HepG2 (cell line): ENCODE measurements at regions not wholly inside any gene's neighbourhood (a gene's known extent, or its start where the extent isn't known, plus 50 kb on each side); places are given as distances from the start of the nearest gene placed in this dataset.

Source experiments
- ATAC-seq: fragments of 200-7000 bp; cut with Tn5 transposase; 3 replicates; pipeline ENCODE4 v1.9.1; 2020; ENCODE audit warnings: mild to moderate bottlenecking, moderate library complexity
- BruUV-seq: library from RNA; stranded (reverse); fragments of 400-500 nt; replicated peaks from 2 replicates; lab custom pipeline; 2021; lab: Mats Ljungman, UMichigan
- CTCF ChIA-PET: fragments of 300-600 bp; formaldehyde crosslinking; extraction: SDS; loops from one replicate; lab custom pipeline; 2021; ENCODE audit warnings: low total read pairs, inconsistent platforms, low intra/inter-chr PET ratio; lab: Yijun Ruan, JAX
- POLR2A ChIA-PET: fragments of 350-600 bp; sonication (Branson Sonifier 250); formaldehyde crosslinking; loops from one replicate; lab custom pipeline; 2020; ENCODE audit warnings: antibody characterized with exemption, inconsistent platforms; lab: Yijun Ruan, JAX
- DNase-seq: peaks from one replicate; pipeline ENCODE4 v3.0.0-alpha.2; 2015; ENCODE audit warnings: low spot score
- FAIRE-seq: peaks from 3 replicates; lab custom pipeline; 2011; peaks lifted over from hg19 to GRCh38; lab: Jason Lieb, UNC
- H2AFZ ChIP-seq: one replicate; pipeline ENCODE4 v1.6.1; 2011; ENCODE audit warnings: low read length, inconsistent platforms
- H3K27ac ChIP-seq: fragments of 300-600 bp; 3 replicates; pipeline ENCODE4 v1.8.0; 2011; ENCODE audit warnings: mixed run types, mild to moderate bottlenecking, mixed read lengths, low read length, inconsistent platforms; ENCODE audit not compliant: insufficient read depth; ENCODE audit errors: extremely low read length
- H3K27me3 ChIP-seq, 2 experiments: fragments of 200-600 bp in 1 of 2; 2 replicates in 1 of 2; 3 replicates in 1 of 2; pipeline versions ENCODE4 v1.6.0 to v1.8.0; 2011; ENCODE audit warnings: low read length in 2 of 2, mild to moderate bottlenecking in 2 of 2, moderate library complexity in 2 of 2, inconsistent platforms in 1 of 2; ENCODE audit not compliant: insufficient read depth in 2 of 2, control insufficient read depth in 1 of 2
- H3K36me3 ChIP-seq, 2 experiments: fragments of 200-600 bp in 1 of 2; replicated peaks in 1 of 2; 2 replicates in 1 of 2; 3 replicates in 1 of 2; pipeline versions ENCODE4 v1.5.1 to v1.8.0; 2011; ENCODE audit warnings: low read length in 2 of 2, inconsistent platforms in 1 of 2; ENCODE audit not compliant: insufficient read depth in 2 of 2, control insufficient read depth in 1 of 2
- H3K4me1 ChIP-seq: 2 replicates; pipeline ENCODE4 v1.5.1; 2012; ENCODE audit warnings: low read length, inconsistent platforms; ENCODE audit not compliant: insufficient read depth
- H3K4me2 ChIP-seq: 2 replicates; pipeline ENCODE4 v1.6.0; 2011; ENCODE audit warnings: low read depth, low read length, inconsistent platforms
- H3K4me3 ChIP-seq, 3 experiments: fragments of 200-600 bp in 1 of 3; sonication (generic), shearing (Covaris generic) in 1 of 3; replicated peaks in 1 of 3; 2 replicates each; pipeline ENCODE4 v1.5.1; 2011 to 2016; ENCODE audit warnings: low read length in 3 of 3, inconsistent platforms in 2 of 3, low read depth in 2 of 3, mild to moderate bottlenecking in 2 of 3, control low read depth in 1 of 3, mixed read lengths in 1 of 3; ENCODE audit not compliant: insufficient read depth in 1 of 3
- H3K79me2 ChIP-seq: one replicate; pipeline ENCODE4 v1.6.1; 2011; ENCODE audit warnings: low read length, inconsistent platforms; ENCODE audit not compliant: insufficient read depth
- H3K9ac ChIP-seq: 2 replicates; pipeline ENCODE4 v1.6.0; 2011; ENCODE audit warnings: mild to moderate bottlenecking, low read depth, low read length, inconsistent platforms; ENCODE audit not compliant: insufficient read depth
- H3K9me3 ChIP-seq: 2 replicates; pipeline ENCODE4 v1.5.1; 2012; ENCODE audit warnings: mild to moderate bottlenecking, low read length
- H4K20me1 ChIP-seq: 2 replicates; pipeline ENCODE4 v1.6.0; 2011; ENCODE audit warnings: inconsistent platforms, mild to moderate bottlenecking, low read length, moderate library complexity; ENCODE audit not compliant: insufficient read depth
- ATF6 ChIP-seq: sonication (generic); formaldehyde crosslinking; conservative IDR thresholded peaks from 2 replicates; pipeline ENCODE4 v1.4.0; 2020; ENCODE audit warnings: missing genetic modification reagents
- DNMT1 ChIP-seq: sonication (generic); formaldehyde crosslinking; IDR thresholded peaks from 2 replicates; pipeline ENCODE4 v1.5.1; 2020; ENCODE audit warnings: mild to moderate bottlenecking, missing genetic modification reagents
- ETV5 ChIP-seq: IDR thresholded peaks from 2 replicates; pipeline ENCODE4 v1.6.1; 2018; ENCODE audit warnings: missing biosample characterization, missing genetic modification reagents, inconsistent platforms, borderline replicate concordance
- MTF1 ChIP-seq: sonication (generic); formaldehyde crosslinking; IDR thresholded peaks from 2 replicates; pipeline ENCODE4 v1.5.0; 2020; ENCODE audit warnings: missing genetic modification reagents
- PBX3 ChIP-seq: sonication (generic); formaldehyde crosslinking; IDR thresholded peaks from 2 replicates; pipeline ENCODE4 v1.8.1; 2023; ENCODE audit warnings: missing genetic modification reagents, inconsistent platforms, borderline replicate concordance
- RNF2 ChIP-seq: fragments of 450-650 bp; conservative IDR thresholded peaks from 2 replicates; pipeline ENCODE4 v1.6.1; 2016; ENCODE audit warnings: low read depth
- RNF219 ChIP-seq: sonication (generic); formaldehyde crosslinking; IDR thresholded peaks from 2 replicates; pipeline ENCODE4 v1.5.0; 2020; ENCODE audit warnings: mild to moderate bottlenecking, missing genetic modification reagents
- SKIL ChIP-seq: sonication (generic); formaldehyde crosslinking; IDR thresholded peaks from 2 replicates; pipeline ENCODE4 v1.8.0; 2022; ENCODE audit warnings: missing genetic modification reagents, mild to moderate bottlenecking, moderate library complexity, borderline replicate concordance
- SP1 ChIP-seq, 2 experiments: fragments of 450-650 bp in 1 of 2; sonication (generic) in 1 of 2; formaldehyde crosslinking in 1 of 2; IDR thresholded peaks; 2 replicates each; pipeline versions ENCODE4 v1.4.0 to v1.6.1; 2016 to 2020; ENCODE audit warnings: missing genetic modification reagents in 1 of 2
- TFDP1 ChIP-seq: IDR thresholded peaks from 2 replicates; pipeline ENCODE4 v1.6.1; 2016; ENCODE audit warnings: missing compliant biosample characterization, missing genetic modification reagents, borderline replicate concordance
- ZNF280B ChIP-seq: sonication (generic); formaldehyde crosslinking; IDR thresholded peaks from 2 replicates; pipeline ENCODE4 v1.5.0; 2020; ENCODE audit warnings: missing genetic modification reagents, mild to moderate bottlenecking, borderline replicate concordance
- ZNF3 ChIP-seq: IDR thresholded peaks from 2 replicates; pipeline ENCODE4 v1.7.0; 2017; ENCODE audit warnings: inconsistent platforms
- ZNF563 ChIP-seq: sonication (generic); formaldehyde crosslinking; IDR thresholded peaks from 2 replicates; pipeline ENCODE4 v1.8.0; 2022; ENCODE audit warnings: mild to moderate bottlenecking, moderate library complexity, missing genetic modification reagents
- ZNF713 ChIP-seq: sonication (generic); formaldehyde crosslinking; IDR thresholded peaks from 2 replicates; pipeline ENCODE4 v1.4.0; 2020; ENCODE audit warnings: mild to moderate bottlenecking, missing genetic modification reagents
- WGBS: methylation state at CpG from one replicate; pipeline ENCODE4 v1.1.6; 2017; ENCODE audit warnings: low lambda C conversion rate; 5-methylcytosine and 5-hydroxymethylcytosine counted together
- in situ Hi-C: cut with HindIII; loops from 2 replicates; pipeline ENCODE4 v1.10.0; 2017; ENCODE audit warnings: low pct_unique_long_range_greater_than_20kb; ENCODE audit not compliant: extremely low pct_ligation_motif_present
- intact Hi-C: fragments of 100-400 bp; cut with micrococcal nuclease; formaldehyde crosslinking; loops from one replicate; pipeline ENCODE4 v1.10.0; 2022; ENCODE audit not compliant: unreplicated experiment

GRCh38 chr10:10854725-10855124, 162.9 kb upstream of the CELF2 start:
- Histone ChIP-seq H3K9ac (no peak overlapping the region), H3K4me2 (no peak overlapping the region), H3K27me3 (no peaks in the 10 kb centered on the region), H3K9me3 (0 out of 2 replicates have a peak, but pooled peaks cover 4% of the 10 kb centered on the region), H4K20me1 (no peaks in the 10 kb centered on the region), H3K4me3 (no peak overlapping the region), H3K36me3 (no peaks in the 10 kb centered on the region), H2AFZ (no peak overlapping the region), H3K27ac (no peak overlapping the region), H3K4me1 (no peaks in the 10 kb centered on the region), H3K79me2 (no peaks in the 10 kb centered on the region)
- DNase-seq, result no peak
- FAIRE-seq, result no peak
- BruUV-seq, result no TSS peak
- ChIA-PET POLR2A (no interaction called here), CTCF (no interaction called here)
- ATAC-seq, result no peak
- intact Hi-C loops (no loop called here), in situ Hi-C loops (no loop called here)
- WGBS, result 3% methylated on average over 3 of the region's 4 CpGs
- TF ChIP-seq ATF6 (CRISPR knock-in tag) (no peak), PBX3 (CRISPR knock-in tag) (no peak), TFDP1 (CRISPR knock-in tag) (no peak), DNMT1 (CRISPR knock-in tag) (no peak), ZNF713 (CRISPR knock-in tag) (no peak), SP1 (IDR thresholded peaks at IDR 0.05) (no peak), SP1 (CRISPR knock-in tag; IDR thresholded peaks at IDR 0.05) (no peak), RNF2 (no peak), ZNF280B (CRISPR knock-in tag) (no peak), ZNF3 (CRISPR knock-in tag) (no peak), ETV5 (CRISPR knock-in tag) (no peak), ZNF563 (CRISPR knock-in tag) (no peak), RNF219 (CRISPR knock-in tag) (no peak), SKIL (CRISPR knock-in tag) (no peak), MTF1 (no peak)
